ENCODE measurements at regions not wholly inside any gene's neighbourhood (a gene's known extent, or its start where the extent isn't known, plus 50 kb on each side); places are given as distances from the start of the nearest gene placed in this dataset.

DNA sequence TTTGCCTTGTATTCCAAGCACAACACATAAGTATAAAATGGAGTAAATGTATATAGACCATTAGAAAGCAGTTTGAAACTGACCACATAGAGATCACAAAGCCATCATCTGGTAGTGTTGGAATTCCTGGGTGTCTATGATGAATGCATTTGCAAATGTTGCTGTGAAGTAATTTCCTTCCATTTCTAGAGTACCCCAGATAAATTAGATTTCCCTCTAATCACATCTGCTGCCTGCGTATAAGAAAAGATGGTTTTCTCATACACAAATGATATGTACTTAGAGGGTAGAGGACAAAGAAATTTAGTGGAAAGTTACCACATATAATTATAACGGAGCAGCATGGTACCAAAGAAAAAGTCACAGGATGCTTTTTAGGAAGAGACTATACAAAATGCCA, 1117.8 kb downstream of the IGSF11 start:
- TF ChIP-seq, protein P1, sequence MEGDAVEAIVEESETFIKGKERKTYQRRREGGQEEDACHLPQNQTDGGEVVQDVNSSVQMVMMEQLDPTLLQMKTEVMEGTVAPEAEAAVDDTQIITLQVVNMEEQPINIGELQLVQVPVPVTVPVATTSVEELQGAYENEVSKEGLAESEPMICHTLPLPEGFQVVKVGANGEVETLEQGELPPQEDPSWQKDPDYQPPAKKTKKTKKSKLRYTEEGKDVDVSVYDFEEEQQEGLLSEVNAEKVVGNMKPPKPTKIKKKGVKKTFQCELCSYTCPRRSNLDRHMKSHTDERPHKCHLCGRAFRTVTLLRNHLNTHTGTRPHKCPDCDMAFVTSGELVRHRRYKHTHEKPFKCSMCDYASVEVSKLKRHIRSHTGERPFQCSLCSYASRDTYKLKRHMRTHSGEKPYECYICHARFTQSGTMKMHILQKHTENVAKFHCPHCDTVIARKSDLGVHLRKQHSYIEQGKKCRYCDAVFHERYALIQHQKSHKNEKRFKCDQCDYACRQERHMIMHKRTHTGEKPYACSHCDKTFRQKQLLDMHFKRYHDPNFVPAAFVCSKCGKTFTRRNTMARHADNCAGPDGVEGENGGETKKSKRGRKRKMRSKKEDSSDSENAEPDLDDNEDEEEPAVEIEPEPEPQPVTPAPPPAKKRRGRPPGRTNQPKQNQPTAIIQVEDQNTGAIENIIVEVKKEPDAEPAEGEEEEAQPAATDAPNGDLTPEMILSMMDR (IDR thresholded peaks at IDR 0.05), result no peak
- no peak for TF ChIP-seq POLR2AphosphoS5 (IDR thresholded peaks at IDR 0.05)
